ENCODE measurements at regions not wholly inside any gene's neighbourhood (a gene's known extent, or its start where the extent isn't known, plus 50 kb on each side); places are given as distances from the start of the nearest gene placed in this dataset.

- Mint-ChIP-seq H3K36me3 (ENCODE audit: low read depth) (no peaks in the 10 kb centered on the region), H3K4me3 (no peak overlapping the region), H3K9me3 (peaks cover 6% of the 10 kb centered on the region), H3K27ac (no peak overlapping the region), H3K4me1 (no peaks in the 10 kb centered on the region), H3K27me3 (peaks cover 5% of the 10 kb centered on the region)
- ATAC-seq (peak; percentile 42), DNase-seq (no peak)
Measured at GRCh38 chr20:48236000-48236970, 451.0 kb upstream of the SULF2 start.

- Mint-ChIP-seq H3K27ac (no peak overlapping the region), H3K4me3 (no peak overlapping the region), H3K9me3 (peaks cover 6% of the 10 kb centered on the region), H3K36me3 (ENCODE audit: low read depth) (no peaks in the 10 kb centered on the region), H3K4me1 (no peaks in the 10 kb centered on the region), H3K27me3 (peaks cover 5% of the 10 kb centered on the region)
- DNase-seq, result no peak
- no peak for ATAC-seq
Measured at GRCh38 chr20:48234951-48235350, 449.7 kb upstream of the SULF2 start.

- no peak overlapping the region for H3K27ac Mint-ChIP-seq
- ATAC-seq (no peak), DNase-seq (no peak)
- H3K36me3 Mint-ChIP-seq (ENCODE audit: low read depth), result no peaks in the 10 kb centered on the region
- peaks cover 12% of the 10 kb centered on the region for H3K9me3 Mint-ChIP-seq
- no peaks in the 10 kb centered on the region for H3K27me3 Mint-ChIP-seq
- H3K4me3 Mint-ChIP-seq, result no peak overlapping the region
- no peaks in the 10 kb centered on the region for H3K4me1 Mint-ChIP-seq
Measured at GRCh38 chr20:48231253-48231930, 446.1 kb upstream of the SULF2 start.

GRCh38 chr20:48230216-48230615, 444.9 kb upstream of the SULF2 start:
- DNase-seq (no peak), ATAC-seq (no peak)
- H3K36me3 Mint-ChIP-seq (ENCODE audit: low read depth), result no peaks in the 10 kb centered on the region
- H3K27ac Mint-ChIP-seq, result no peak overlapping the region
- H3K27me3 Mint-ChIP-seq, result peaks cover 2% of the 10 kb centered on the region
- no peaks in the 10 kb centered on the region for H3K4me1 Mint-ChIP-seq
- no peak overlapping the region for H3K4me3 Mint-ChIP-seq
- peaks cover 12% of the 10 kb centered on the region for H3K9me3 Mint-ChIP-seq

GRCh38 chr20:48227381-48227780, 442.1 kb upstream of the SULF2 start:
- ATAC-seq (no peak), DNase-seq (no peak)
- Mint-ChIP-seq H3K4me3 (no peak overlapping the region), H3K9me3 (peaks cover 6% of the 10 kb centered on the region), H3K27ac (no peak overlapping the region), H3K36me3 (ENCODE audit: low read depth) (no peaks in the 10 kb centered on the region), H3K4me1 (no peaks in the 10 kb centered on the region), H3K27me3 (peaks cover 10% of the 10 kb centered on the region)

- H3K27me3 Mint-ChIP-seq, result peaks cover 10% of the 10 kb centered on the region
- no peaks in the 10 kb centered on the region for H3K4me1 Mint-ChIP-seq
- no peak for DNase-seq
- peaks cover 6% of the 10 kb centered on the region for H3K9me3 Mint-ChIP-seq
- ATAC-seq, result no peak
- H3K27ac Mint-ChIP-seq, result no peak overlapping the region
- no peak overlapping the region for H3K4me3 Mint-ChIP-seq
- no peaks in the 10 kb centered on the region for H3K36me3 Mint-ChIP-seq (ENCODE audit: low read depth)
Measured at GRCh38 chr20:48226642-48227041, 441.4 kb upstream of the SULF2 start.

- no peaks in the 10 kb centered on the region for H3K4me1 Mint-ChIP-seq
- no peaks in the 10 kb centered on the region for H3K36me3 Mint-ChIP-seq (ENCODE audit: low read depth)
- peaks cover 2% of the 10 kb centered on the region for H3K9me3 Mint-ChIP-seq
- DNase-seq, result no peak
- H3K27me3 Mint-ChIP-seq, result peaks cover 10% of the 10 kb centered on the region
- H3K27ac Mint-ChIP-seq, result no peak overlapping the region
- no peak overlapping the region for H3K4me3 Mint-ChIP-seq
- ATAC-seq, result no peak
Measured at GRCh38 chr20:48224533-48225050, 439.3 kb upstream of the SULF2 start.

- Mint-ChIP-seq H3K4me3 (no peak overlapping the region), H3K9me3 (no peaks in the 10 kb centered on the region), H3K27ac (no peak overlapping the region), H3K4me1 (no peaks in the 10 kb centered on the region), H3K27me3 (peaks cover 10% of the 10 kb centered on the region), H3K36me3 (ENCODE audit: low read depth) (no peaks in the 10 kb centered on the region)
- ATAC-seq (no peak), DNase-seq (no peak)
Measured at GRCh38 chr20:48223715-48224114, 438.4 kb upstream of the SULF2 start.

- H3K4me3 Mint-ChIP-seq, result no peak overlapping the region
- H3K27me3 Mint-ChIP-seq, result peaks cover 10% of the 10 kb centered on the region
- no peaks in the 10 kb centered on the region for H3K36me3 Mint-ChIP-seq (ENCODE audit: low read depth)
- no peak for DNase-seq
- H3K9me3 Mint-ChIP-seq, result no peaks in the 10 kb centered on the region
- no peak overlapping the region for H3K27ac Mint-ChIP-seq
- no peaks in the 10 kb centered on the region for H3K4me1 Mint-ChIP-seq
- ATAC-seq, result no peak
Measured at GRCh38 chr20:48222595-48223180, 437.4 kb upstream of the SULF2 start.

GRCh38 chr20:48220033-48220633, 434.9 kb upstream of the SULF2 start:
- no peaks in the 10 kb centered on the region for H3K4me1 Mint-ChIP-seq
- no peaks in the 10 kb centered on the region for H3K9me3 Mint-ChIP-seq
- no peaks in the 10 kb centered on the region for H3K36me3 Mint-ChIP-seq (ENCODE audit: low read depth)
- ATAC-seq (no peak), DNase-seq (no peak)
- no peak overlapping the region for H3K27ac Mint-ChIP-seq
- H3K4me3 Mint-ChIP-seq, result no peak overlapping the region
- H3K27me3 Mint-ChIP-seq, result peaks cover 10% of the 10 kb centered on the region

GRCh38 chr20:48219306-48219705, 434.0 kb upstream of the SULF2 start:
- H3K36me3 Mint-ChIP-seq (ENCODE audit: low read depth), result no peaks in the 10 kb centered on the region
- H3K4me1 Mint-ChIP-seq, result no peaks in the 10 kb centered on the region
- ATAC-seq (no peak), DNase-seq (no peak)
- no peak overlapping the region for H3K4me3 Mint-ChIP-seq
- H3K27me3 Mint-ChIP-seq, result peaks cover 11% of the 10 kb centered on the region
- H3K27ac Mint-ChIP-seq, result no peak overlapping the region
- H3K9me3 Mint-ChIP-seq, result no peaks in the 10 kb centered on the region

- no peak overlapping the region for H3K27ac Mint-ChIP-seq
- ATAC-seq (no peak), DNase-seq (no peak)
- H3K27me3 Mint-ChIP-seq, result peaks cover 8% of the 10 kb centered on the region
- H3K4me3 Mint-ChIP-seq, result no peak overlapping the region
- no peaks in the 10 kb centered on the region for H3K36me3 Mint-ChIP-seq (ENCODE audit: low read depth)
- H3K9me3 Mint-ChIP-seq, result no peaks in the 10 kb centered on the region
- no peaks in the 10 kb centered on the region for H3K4me1 Mint-ChIP-seq
Measured at GRCh38 chr20:48217190-48217589, 431.9 kb upstream of the SULF2 start.

GRCh38 chr20:48215536-48215935, 430.3 kb upstream of the SULF2 start:
- Mint-ChIP-seq H3K27me3 (peaks cover 10% of the 10 kb centered on the region), H3K27ac (no peak overlapping the region), H3K36me3 (ENCODE audit: low read depth) (no peaks in the 10 kb centered on the region), H3K4me3 (no peak overlapping the region), H3K4me1 (no peaks in the 10 kb centered on the region), H3K9me3 (no peaks in the 10 kb centered on the region)
- DNase-seq (no peak), ATAC-seq (no peak)

GRCh38 chr20:48214601-48215000, 429.3 kb upstream of the SULF2 start:
- ATAC-seq (no peak), DNase-seq (no peak)
- H3K4me1 Mint-ChIP-seq, result no peaks in the 10 kb centered on the region
- H3K4me3 Mint-ChIP-seq, result no peak overlapping the region
- H3K36me3 Mint-ChIP-seq (ENCODE audit: low read depth), result no peaks in the 10 kb centered on the region
- H3K27me3 Mint-ChIP-seq, result peaks cover 10% of the 10 kb centered on the region
- no peaks in the 10 kb centered on the region for H3K9me3 Mint-ChIP-seq
- no peak overlapping the region for H3K27ac Mint-ChIP-seq
